CD4-positive, alpha-beta T cell treated with Interferon gamma for 1 hour (primary cell): ENCODE measurements at regions not wholly inside any gene's neighbourhood (a gene's known extent, or its start where the extent isn't known, plus 50 kb on each side); places are given as distances from the start of the nearest gene placed in this dataset.

Experiments
- DNase-seq: peaks from one replicate; pipeline ENCODE4 v3.0.0-alpha.2; 2020

- no peak for DNase-seq
These were observed 524.8 kb downstream of the FUT8 start for GRCh38 chr14:65937079-65937959.

- DNase-seq: no peak
These were observed 525.4 kb downstream of the FUT8 start for GRCh38 chr14:65937960-65938316.

GRCh38 chr14:65938738-65939137 lies 526.2 kb downstream of the FUT8 start:
- DNase-seq: no peak

GRCh38 chr14:65939184-65939583 lies 526.7 kb downstream of the FUT8 start:
- no peak for DNase-seq

GRCh38 chr14:65940056-65940735 lies 527.7 kb downstream of the FUT8 start:
- no peak for DNase-seq

- no peak for DNase-seq
These were observed 528.6 kb downstream of the FUT8 start for GRCh38 chr14:65941091-65941490.

- DNase-seq: no peak
These were observed 530.6 kb downstream of the FUT8 start for GRCh38 chr14:65943150-65943549.

GRCh38 chr14:65943916-65944410 lies 531.4 kb downstream of the FUT8 start:
- no peak for DNase-seq

- no peak for DNase-seq
These were observed 532.8 kb downstream of the FUT8 start for GRCh38 chr14:65945327-65945726.

- no peak for DNase-seq
These were observed 534.0 kb downstream of the FUT8 start for GRCh38 chr14:65946494-65946893.

- DNase-seq: no peak
These were observed 535.8 kb downstream of the FUT8 start for GRCh38 chr14:65948302-65948701.

- no peak for DNase-seq
These were observed 536.3 kb upstream of the CCDC196 start for GRCh38 chr14:65949711-65950516.

GRCh38 chr14:65954942-65955341 lies 531.2 kb upstream of the CCDC196 start:
- DNase-seq: no peak

- DNase-seq: no peak
These were observed 528.5 kb upstream of the CCDC196 start for GRCh38 chr14:65957631-65958205.

GRCh38 chr14:65958664-65959562 lies 527.3 kb upstream of the CCDC196 start:
- no peak for DNase-seq

- DNase-seq: no peak
These were observed 526.6 kb upstream of the CCDC196 start for GRCh38 chr14:65959563-65960024.

- DNase-seq: peak; percentile 49
These were observed 525.2 kb upstream of the CCDC196 start for GRCh38 chr14:65961004-65961403.

- DNase-seq: no peak
These were observed 523.2 kb upstream of the CCDC196 start for GRCh38 chr14:65962952-65963351.

GRCh38 chr14:65964366-65964765 lies 521.8 kb upstream of the CCDC196 start:
- no peak for DNase-seq

- DNase-seq: no peak
These were observed 520.0 kb upstream of the CCDC196 start for GRCh38 chr14:65966188-65966587.

- no peak for DNase-seq
These were observed 513.8 kb upstream of the CCDC196 start for GRCh38 chr14:65972346-65972870.
